Coronary artery (tissue), 2 donors: ENCODE measurements at regions not wholly inside any gene's neighbourhood (a gene's known extent, or its start where the extent isn't known, plus 50 kb on each side); places are given as distances from the start of the nearest gene placed in this dataset.

Experiments used
- DNase-seq: peaks from one replicate; pipeline ENCODE4 v3.0.0-alpha.2; 2017; ENCODE audit warnings: low spot score
- H3K27ac ChIP-seq, 2 donors: fragments of 200-600 bp; sonication (generic); one replicate each; pipeline ENCODE4 v1.5.1; 2016 to 2019
- H3K4me3 ChIP-seq: fragments of 200-600 bp; sonication (generic); 2 replicates; pipeline ENCODE4 v1.5.1; 2016; ENCODE audit warnings: mild to moderate bottlenecking, moderate library complexity
- TF ChIP-seq, protein P1 (sequence below): fragments of 200-600 bp; sonication (generic); IDR thresholded peaks from one replicate; pipeline ENCODE4 v1.5.1; 2019; ENCODE audit warnings: antibody characterized with exemption

DNA sequence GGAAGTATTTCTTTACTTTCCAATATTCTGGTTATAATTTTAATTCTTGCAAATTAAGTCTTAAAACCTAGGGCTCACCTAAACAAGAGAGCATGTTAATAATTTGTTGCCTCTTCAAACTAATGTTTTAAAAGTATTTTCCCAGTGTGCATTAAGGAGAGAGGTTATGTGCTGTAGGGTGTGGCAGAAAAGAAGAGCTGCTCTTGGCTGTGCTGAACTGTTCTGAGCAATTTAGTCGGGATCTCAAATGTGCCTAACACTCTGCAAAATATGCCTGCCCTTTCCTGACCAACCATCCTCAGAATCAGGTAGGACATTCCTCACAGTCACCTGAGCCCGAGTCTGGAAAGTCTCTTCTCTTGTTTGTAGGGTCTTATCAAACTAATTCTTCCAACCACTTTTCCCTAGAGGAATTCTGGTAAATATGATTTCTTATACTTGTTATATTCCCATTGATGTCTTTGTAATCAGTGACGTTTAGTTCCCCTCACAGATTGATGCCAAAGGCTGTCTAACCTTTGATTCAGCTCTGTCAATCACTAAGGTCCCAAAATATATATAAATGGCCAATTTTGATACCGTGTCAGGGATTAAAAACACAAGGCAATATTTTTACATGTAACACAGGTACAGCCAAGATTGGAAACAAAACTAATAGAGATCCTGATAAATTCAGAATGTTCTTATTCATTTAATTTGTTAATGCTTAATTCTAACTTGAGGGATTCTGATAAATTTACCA is 298.4 kb downstream of the ADGB start:
- TF ChIP-seq, protein P1, sequence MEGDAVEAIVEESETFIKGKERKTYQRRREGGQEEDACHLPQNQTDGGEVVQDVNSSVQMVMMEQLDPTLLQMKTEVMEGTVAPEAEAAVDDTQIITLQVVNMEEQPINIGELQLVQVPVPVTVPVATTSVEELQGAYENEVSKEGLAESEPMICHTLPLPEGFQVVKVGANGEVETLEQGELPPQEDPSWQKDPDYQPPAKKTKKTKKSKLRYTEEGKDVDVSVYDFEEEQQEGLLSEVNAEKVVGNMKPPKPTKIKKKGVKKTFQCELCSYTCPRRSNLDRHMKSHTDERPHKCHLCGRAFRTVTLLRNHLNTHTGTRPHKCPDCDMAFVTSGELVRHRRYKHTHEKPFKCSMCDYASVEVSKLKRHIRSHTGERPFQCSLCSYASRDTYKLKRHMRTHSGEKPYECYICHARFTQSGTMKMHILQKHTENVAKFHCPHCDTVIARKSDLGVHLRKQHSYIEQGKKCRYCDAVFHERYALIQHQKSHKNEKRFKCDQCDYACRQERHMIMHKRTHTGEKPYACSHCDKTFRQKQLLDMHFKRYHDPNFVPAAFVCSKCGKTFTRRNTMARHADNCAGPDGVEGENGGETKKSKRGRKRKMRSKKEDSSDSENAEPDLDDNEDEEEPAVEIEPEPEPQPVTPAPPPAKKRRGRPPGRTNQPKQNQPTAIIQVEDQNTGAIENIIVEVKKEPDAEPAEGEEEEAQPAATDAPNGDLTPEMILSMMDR, result no peak
- H3K27ac ChIP-seq, result no peak overlapping the region
- no peak overlapping the region for H3K4me3 ChIP-seq
- DNase-seq, result no peak

DNA sequence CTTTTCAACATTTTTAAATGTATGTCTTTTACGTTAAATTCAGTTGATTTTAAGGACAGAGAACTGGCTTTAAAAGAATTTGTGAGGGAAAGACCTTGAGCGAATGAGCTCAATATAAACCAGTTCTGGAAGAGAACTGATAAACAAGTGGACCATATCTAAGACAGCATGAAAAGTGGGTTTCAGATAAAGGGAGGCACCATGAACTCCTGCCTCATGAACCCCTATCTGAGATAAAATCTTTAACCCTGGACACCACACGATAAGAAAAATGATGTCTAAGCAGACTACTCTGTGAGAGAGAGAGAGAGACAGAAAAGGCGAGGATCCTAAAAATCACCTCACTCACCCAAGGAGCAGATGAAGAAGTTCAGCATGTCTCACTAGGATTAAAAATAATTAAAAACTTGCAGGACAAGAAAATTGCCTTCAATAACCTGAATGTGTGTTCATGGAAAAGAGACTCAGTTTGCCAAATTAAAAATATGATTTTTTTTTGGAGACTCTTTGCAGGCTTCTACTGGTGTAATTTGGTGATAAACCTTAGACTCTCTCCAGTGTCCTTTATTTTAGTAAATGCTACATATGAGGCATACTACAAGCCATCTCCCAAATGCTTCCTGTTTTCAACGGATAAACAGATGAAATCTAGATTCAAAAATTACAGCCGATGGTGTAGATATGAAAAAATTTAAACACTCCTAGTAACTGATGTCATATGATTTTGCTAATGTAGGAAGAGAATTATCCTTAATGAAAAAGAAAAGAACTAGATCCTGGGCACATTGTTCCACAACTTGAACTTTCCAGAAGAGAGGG is 299.5 kb downstream of the ADGB start:
- DNase-seq, result no peak
- TF ChIP-seq, protein P1, result no peak
- no peak overlapping the region for H3K4me3 ChIP-seq
- no peak overlapping the region for H3K27ac ChIP-seq

DNA sequence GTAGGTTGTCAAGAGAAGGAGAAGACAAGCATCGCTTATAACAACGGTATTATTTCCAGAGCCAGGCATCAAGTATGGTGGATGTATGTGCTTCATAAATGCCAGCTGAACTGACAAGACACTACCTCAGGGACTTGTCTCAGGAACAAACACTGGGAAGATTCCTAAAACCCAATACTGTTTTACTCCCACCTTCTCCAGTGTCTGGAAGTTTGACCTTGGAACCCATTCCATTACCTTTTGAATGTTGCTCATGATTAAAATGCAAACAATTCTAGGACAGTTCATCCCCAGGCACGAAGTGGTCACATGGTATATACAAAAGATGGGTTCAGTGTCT is 300.1 kb downstream of the ADGB start:
- no peak for DNase-seq
- no peak overlapping the region for H3K4me3 ChIP-seq
- TF ChIP-seq, protein P1, result no peak
- no peak overlapping the region for H3K27ac ChIP-seq

DNA sequence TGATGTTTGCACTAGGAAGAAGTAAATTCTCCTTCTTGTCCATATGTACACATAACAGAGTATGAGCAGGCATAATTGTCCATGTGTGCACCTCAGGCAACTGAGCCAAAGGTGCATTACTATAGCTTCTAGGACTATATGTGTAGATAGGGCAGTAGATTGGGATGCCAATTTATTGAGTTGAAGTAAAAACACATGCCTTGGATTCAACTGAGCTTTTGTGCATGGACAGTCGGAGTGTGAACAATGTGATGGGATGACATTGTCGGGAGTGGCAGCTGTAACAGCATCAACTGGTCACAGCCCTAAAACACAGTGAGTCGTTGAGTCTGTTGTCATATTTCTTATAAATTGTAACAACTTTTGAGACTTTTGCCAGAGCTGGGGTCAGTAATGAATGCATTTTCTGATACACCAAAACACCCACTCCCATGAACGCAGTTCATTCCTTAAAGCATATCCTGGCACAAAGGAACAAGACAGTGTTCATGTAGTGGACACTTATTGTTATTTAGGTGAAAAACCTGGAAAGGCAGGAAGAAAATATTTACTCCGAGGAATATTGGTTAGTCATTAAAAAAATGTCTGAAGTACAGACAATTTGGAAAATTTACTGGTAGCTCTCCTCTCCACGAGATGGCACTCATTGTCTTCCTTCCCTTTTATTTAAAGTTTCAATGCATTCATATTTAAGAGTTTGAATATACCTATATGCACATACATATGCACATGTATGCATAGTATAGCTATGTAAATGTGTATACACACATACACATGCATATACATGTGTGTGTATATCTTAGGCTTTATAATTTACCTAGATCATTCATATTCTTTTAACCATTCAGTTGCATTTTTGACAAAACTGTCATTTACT is 302.0 kb upstream of the STXBP5 start:
- H3K4me3 ChIP-seq, result no peak overlapping the region
- TF ChIP-seq, protein P1, result no peak
- no peak overlapping the region for H3K27ac ChIP-seq
- no peak for DNase-seq

DNA sequence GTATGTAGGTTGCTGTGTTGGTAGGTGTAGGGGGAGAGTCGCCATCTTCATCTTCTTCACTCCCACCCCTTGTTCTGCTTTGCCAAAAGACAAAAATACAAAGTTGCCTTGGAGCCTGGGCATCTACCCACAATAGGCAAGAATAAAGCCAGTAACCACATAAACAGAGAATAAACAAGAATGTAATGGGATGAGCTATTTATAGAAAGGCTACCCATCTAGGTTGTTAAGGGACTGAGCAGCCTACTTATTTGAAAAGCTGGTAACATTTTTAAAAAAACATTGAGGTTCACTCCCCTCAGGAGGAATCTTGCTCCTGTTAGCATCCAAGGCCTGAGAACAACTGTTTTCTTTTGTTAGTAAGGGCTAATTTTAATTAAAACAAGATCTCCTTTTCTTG is 301.4 kb upstream of the STXBP5 start:
- no peak overlapping the region for H3K4me3 ChIP-seq
- TF ChIP-seq, protein P1, result no peak
- no peak overlapping the region for H3K27ac ChIP-seq
- no peak for DNase-seq

DNA sequence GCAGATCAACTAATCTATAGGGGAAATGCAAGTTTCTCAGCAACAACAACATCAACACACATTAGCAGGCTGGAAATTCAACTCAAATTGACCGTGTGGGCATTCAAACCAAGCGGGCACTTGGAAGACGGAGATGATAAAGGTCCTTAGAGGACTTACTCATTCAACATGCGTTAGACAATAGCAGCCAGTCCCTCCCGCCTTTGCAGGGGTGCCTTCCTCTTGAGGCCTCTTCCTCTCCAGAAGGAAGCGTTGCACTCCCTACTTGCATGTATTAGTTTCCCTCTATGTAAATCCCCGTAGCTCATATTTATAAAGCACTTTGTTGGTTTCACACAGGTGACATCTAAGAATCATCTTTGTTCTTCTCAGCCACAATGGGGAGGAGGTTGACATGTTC is 300.8 kb upstream of the STXBP5 start:
- Histone ChIP-seq H3K4me3 (no peak overlapping the region), H3K27ac (no peak overlapping the region)
- no peak for DNase-seq
- TF ChIP-seq, protein P1, result no peak
